CD4-positive, alpha-beta T cell treated with Interleukin-6 at 100 ng/mL for 8 hours (primary cell): ENCODE measurements at regions not wholly inside any gene's neighbourhood (a gene's known extent, or its start where the extent isn't known, plus 50 kb on each side); places are given as distances from the start of the nearest gene placed in this dataset.
A peak's percentile ranks its signal among the peaks of the same experiment; 100 is the strongest.

ENCODE experiments used
- DNase-seq: peaks from one replicate; pipeline ENCODE4 v3.0.0-alpha.2; 2020; ENCODE audit warnings: mixed read lengths, low spot score

- no peak for DNase-seq
Measured at GRCh38 chr12:90079529-90080210, 371.0 kb upstream of the ATP2B1 start.

GRCh38 chr12:90078344-90078743 lies 369.7 kb upstream of the ATP2B1 start:
- DNase-seq: no peak

- DNase-seq: no peak
Measured at GRCh38 chr12:90077756-90078155, 369.1 kb upstream of the ATP2B1 start.

GRCh38 chr12:90076851-90077319 lies 368.2 kb upstream of the ATP2B1 start:
- peak; percentile 17 for DNase-seq

- no peak for DNase-seq
Measured at GRCh38 chr12:90075685-90076084, 367.0 kb upstream of the ATP2B1 start.

- no peak for DNase-seq
Measured at GRCh38 chr12:90074086-90074485, 365.4 kb upstream of the ATP2B1 start.

- no peak for DNase-seq
Measured at GRCh38 chr12:90071996-90072395, 363.4 kb upstream of the ATP2B1 start.

GRCh38 chr12:90069711-90070110 lies 361.1 kb upstream of the ATP2B1 start:
- DNase-seq: no peak

GRCh38 chr12:90067791-90068190 lies 359.2 kb upstream of the ATP2B1 start:
- DNase-seq: no peak

- DNase-seq: no peak
Measured at GRCh38 chr12:90064852-90065801, 356.5 kb upstream of the ATP2B1 start.

GRCh38 chr12:90062799-90063198 lies 354.2 kb upstream of the ATP2B1 start:
- no peak for DNase-seq

- DNase-seq: no peak
Measured at GRCh38 chr12:90061809-90062208, 353.2 kb upstream of the ATP2B1 start.

GRCh38 chr12:90060031-90060430 lies 351.4 kb upstream of the ATP2B1 start:
- no peak for DNase-seq

GRCh38 chr12:90058704-90059103 lies 350.1 kb upstream of the ATP2B1 start:
- no peak for DNase-seq

- DNase-seq: no peak
Measured at GRCh38 chr12:90055071-90055470, 346.4 kb upstream of the ATP2B1 start.

GRCh38 chr12:90048918-90049317 lies 340.3 kb upstream of the ATP2B1 start:
- DNase-seq: no peak

- no peak for DNase-seq
Measured at GRCh38 chr12:90045559-90045958, 336.9 kb upstream of the ATP2B1 start.

GRCh38 chr12:90044069-90044468 lies 335.4 kb upstream of the ATP2B1 start:
- DNase-seq: no peak

GRCh38 chr12:90042920-90043641 lies 334.4 kb upstream of the ATP2B1 start:
- DNase-seq: no peak

GRCh38 chr12:90038289-90038688 lies 329.7 kb upstream of the ATP2B1 start:
- DNase-seq: no peak

- DNase-seq: no peak
Measured at GRCh38 chr12:90037740-90038139, 329.1 kb upstream of the ATP2B1 start.

GRCh38 chr12:90036637-90037036 lies 328.0 kb upstream of the ATP2B1 start:
- no peak for DNase-seq
